SK-MEL-5 (cell line): ENCODE measurements at regions not wholly inside any gene's neighbourhood (a gene's known extent, or its start where the extent isn't known, plus 50 kb on each side); places are given as distances from the start of the nearest gene placed in this dataset.

Experiments used
- DNase-seq: peaks from one replicate; pipeline ENCODE4 v3.0.0-alpha.2; 2016; ENCODE audit warnings: low read depth, low spot score
- in situ Hi-C: cut with HindIII; loops from 2 replicates; pipeline ENCODE4 v1.10.0; 2016; ENCODE audit warnings: low sequenced_read_pairs, high pct_unique_total_duplicates, low pct_unique_long_range_greater_than_20kb

DNA sequence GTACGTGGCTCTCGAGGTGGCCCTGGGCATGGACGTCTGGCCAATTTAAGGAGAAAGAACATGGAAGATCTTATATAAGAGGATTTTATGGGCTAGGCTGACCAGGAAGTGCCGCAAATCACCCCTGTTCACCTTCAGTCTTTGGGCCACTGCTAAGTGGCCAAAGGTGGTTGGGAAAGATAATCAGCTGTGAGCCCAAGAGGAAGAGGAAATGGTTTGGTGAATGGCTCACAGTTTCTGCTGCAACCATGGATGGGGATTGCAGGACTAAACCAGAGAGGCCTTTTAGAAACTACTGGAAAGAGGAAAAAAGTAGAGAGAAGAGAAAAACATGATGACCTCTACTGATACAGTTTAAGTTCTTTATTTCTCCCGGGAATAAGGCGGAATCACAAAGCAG lies 96.0 kb upstream of the ARHGAP20 start:
- in situ Hi-C loops: no loop called here
- DNase-seq: no peak

DNA sequence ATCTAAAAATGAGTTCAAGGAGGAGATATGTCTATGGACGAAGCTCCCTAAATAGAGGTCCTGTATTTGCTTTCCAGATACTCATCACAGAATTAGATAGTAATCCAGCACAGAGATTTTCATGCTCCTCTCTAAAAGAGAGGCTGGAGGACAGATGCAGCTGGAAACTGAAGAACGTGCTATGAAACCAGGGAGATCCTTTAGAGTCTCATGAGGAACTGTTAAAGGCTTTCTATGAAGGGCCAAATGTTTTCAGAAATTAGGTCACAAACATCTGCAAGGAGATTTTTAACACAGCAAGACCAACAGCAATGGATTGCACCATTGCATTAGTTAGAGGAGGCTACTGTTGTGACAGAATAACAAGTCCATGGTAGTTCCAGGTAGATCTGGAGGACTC lies 95.6 kb upstream of the ARHGAP20 start:
- no peak for DNase-seq
- in situ Hi-C loops: no loop called here

GRCh38 chr11:110805756-110806155 lies 93.5 kb upstream of the ARHGAP20 start:
- DNase-seq: no peak
- in situ Hi-C loops: no loop called here

- DNase-seq: no peak
- in situ Hi-C loops: no loop called here
Measured at GRCh38 chr11:110802162-110802561, 89.9 kb upstream of the ARHGAP20 start.

- peak; percentile 10 for DNase-seq
Measured at GRCh38 chr11:110801328-110801727, 89.1 kb upstream of the ARHGAP20 start.

DNA sequence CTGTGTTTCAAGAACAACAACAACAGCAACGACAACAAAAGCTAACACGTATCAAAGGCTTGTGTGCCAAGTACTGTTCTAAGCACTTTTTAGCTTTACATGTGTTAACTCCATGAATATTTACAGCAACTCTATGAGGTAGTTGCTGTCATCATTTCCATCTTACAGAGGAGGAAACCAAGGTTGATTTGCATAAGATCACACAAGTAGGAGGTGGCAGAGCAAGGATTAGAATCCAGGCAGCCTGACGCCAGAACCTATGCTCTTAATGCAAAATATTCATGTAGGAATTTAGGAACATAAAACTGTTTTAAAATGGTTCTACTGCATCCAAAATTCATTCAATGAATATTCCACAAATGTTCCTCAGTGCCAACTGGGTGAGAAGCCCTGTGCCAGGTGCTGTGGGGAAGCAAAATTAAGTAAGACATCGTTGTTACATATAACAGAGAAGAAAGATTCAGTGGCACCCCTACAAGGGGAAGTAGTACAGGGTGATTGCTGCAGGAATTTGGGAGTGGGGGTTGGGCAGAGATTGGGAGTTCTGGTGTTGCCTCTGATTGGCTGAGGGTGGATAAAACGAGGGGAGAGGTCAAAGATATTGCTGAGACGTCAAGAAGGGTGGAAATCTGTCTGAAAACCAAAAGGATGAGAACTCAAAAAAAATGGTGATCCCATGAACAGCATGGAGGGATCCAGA lies 86.1 kb upstream of the ARHGAP20 start:
- in situ Hi-C loops: no loop called here
- no peak for DNase-seq

More at GRCh38 chr11:110801328-110801727, 89.1 kb upstream of the ARHGAP20 start:
- in situ Hi-C loops: no loop called here

DNA sequence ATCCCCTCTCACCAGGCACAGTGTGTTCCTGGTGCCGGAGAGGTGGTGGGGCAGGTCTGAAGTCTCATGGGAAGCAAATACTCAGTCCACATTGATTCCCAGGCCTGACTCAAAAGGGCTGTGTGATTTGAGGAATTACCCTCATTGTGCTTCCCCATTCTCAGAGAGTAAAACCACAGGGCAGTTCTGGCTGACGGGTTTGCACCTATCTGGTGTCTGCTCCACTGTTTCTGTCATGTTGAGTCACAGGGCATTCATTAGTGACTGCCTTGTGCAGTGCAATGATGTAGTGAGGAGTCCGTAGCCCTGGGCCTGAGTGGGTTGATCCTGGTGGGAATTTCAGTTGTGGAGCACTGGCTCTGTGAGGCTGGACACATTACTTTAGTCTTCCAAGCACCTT lies 85.2 kb upstream of the ARHGAP20 start:
- in situ Hi-C loops: no loop called here
- no peak for DNase-seq

- in situ Hi-C loops: no loop called here
- DNase-seq: no peak
Measured at GRCh38 chr11:110795112-110795624, 82.9 kb upstream of the ARHGAP20 start.

- in situ Hi-C loops: no loop called here
- no peak for DNase-seq
Measured at GRCh38 chr11:110793556-110793955, 81.3 kb upstream of the ARHGAP20 start.

GRCh38 chr11:110791621-110792020 lies 79.4 kb upstream of the ARHGAP20 start:
- no peak for DNase-seq

DNA sequence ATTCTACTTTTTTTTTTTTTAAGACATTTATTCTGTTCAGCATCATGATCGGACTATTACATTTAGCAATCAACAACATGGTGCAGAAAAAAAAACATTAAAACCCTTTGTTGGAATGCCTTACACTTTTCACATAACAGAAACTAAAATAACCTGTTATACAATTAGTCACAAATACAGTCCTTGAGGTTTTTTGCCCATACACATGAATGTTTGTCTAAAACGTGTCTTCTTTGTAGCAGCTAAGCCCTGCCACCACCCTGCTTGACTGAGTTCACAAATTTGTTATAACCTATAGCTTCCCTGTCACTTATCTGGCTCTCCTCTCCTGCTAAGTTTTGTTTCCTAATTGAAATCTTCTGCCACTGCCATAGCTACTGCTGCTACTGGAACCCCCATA lies 75.4 kb upstream of the ARHGAP20 start:
- in situ Hi-C loops: no loop called here
- no peak for DNase-seq

More at GRCh38 chr11:110791621-110792020, 79.4 kb upstream of the ARHGAP20 start:
- in situ Hi-C loops: no loop called here

- no peak for DNase-seq
- in situ Hi-C loops: no loop called here
Measured at GRCh38 chr11:110786226-110786902, 74.1 kb upstream of the ARHGAP20 start.

DNA sequence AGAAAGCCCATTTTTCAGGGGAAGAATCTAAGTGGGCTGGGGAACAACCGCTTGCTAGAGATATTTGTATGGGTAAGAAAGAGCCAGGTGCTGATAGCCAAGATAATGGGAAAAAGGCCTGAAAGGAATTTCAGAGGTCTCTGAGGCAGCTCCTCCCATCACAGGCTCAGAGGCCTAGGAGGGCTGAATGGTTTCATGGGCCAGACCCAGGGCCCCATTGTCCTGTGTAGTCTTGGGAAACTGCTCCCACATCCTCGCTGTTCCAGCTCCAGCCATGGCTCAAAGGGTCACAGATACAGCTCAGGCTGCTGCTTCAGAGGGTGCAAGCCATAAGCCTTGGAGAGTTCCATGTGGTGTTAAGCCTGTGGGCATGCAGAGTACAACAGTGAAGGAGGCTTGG lies 73.2 kb upstream of the ARHGAP20 start:
- in situ Hi-C loops: no loop called here
- DNase-seq: no peak

DNA sequence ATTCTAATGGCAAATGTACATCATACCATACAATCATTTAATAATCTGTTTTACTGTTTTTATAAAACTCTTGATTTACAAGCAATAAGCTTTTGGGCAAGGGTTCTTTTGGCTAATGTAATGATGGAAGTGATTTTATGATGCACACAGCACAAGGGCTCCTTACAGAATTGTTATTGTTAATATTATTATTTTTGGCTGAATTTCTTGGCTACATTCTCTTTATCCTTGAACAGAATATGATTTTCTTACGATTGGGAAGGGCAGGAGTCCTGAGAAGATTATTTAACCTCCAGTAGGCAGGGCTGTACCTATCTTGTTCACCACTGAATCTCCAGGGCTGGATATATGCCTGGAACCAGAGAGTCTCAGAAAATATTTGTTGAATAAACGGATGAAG lies 70.4 kb upstream of the ARHGAP20 start:
- in situ Hi-C loops: no loop called here
- DNase-seq: no peak

- DNase-seq: no peak
- in situ Hi-C loops: no loop called here
Measured at GRCh38 chr11:110779108-110779507, 66.9 kb upstream of the ARHGAP20 start.

- no peak for DNase-seq
- in situ Hi-C loops: no loop called here
Measured at GRCh38 chr11:110778343-110778742, 66.1 kb upstream of the ARHGAP20 start.

- DNase-seq: no peak
- in situ Hi-C loops: no loop called here
Measured at GRCh38 chr11:110777775-110778174, 65.5 kb upstream of the ARHGAP20 start.

GRCh38 chr11:110776081-110776480 lies 63.8 kb upstream of the ARHGAP20 start:
- DNase-seq: no peak
- in situ Hi-C loops: no loop called here
